ENCODE measurements at regions not wholly inside any gene's neighbourhood (a gene's known extent, or its start where the extent isn't known, plus 50 kb on each side); places are given as distances from the start of the nearest gene placed in this dataset.

- no peak for DNase-seq
- Mint-ChIP-seq H3K4me3 (ENCODE audit: unreplicated experiment) (no peak overlapping the region), H3K27me3 (ENCODE audit: unreplicated experiment) (peaks cover 2% of the 10 kb centered on the region), H3K27ac (ENCODE audit: unreplicated experiment) (no peak overlapping the region), H3K9me3 (ENCODE audit: unreplicated experiment) (no peaks in the 10 kb centered on the region), H3K4me1 (ENCODE audit: low read depth, unreplicated experiment) (no peaks in the 10 kb centered on the region), H3K36me3 (ENCODE audit: unreplicated experiment) (no peaks in the 10 kb centered on the region)
- TF ChIP-seq, protein P1, sequence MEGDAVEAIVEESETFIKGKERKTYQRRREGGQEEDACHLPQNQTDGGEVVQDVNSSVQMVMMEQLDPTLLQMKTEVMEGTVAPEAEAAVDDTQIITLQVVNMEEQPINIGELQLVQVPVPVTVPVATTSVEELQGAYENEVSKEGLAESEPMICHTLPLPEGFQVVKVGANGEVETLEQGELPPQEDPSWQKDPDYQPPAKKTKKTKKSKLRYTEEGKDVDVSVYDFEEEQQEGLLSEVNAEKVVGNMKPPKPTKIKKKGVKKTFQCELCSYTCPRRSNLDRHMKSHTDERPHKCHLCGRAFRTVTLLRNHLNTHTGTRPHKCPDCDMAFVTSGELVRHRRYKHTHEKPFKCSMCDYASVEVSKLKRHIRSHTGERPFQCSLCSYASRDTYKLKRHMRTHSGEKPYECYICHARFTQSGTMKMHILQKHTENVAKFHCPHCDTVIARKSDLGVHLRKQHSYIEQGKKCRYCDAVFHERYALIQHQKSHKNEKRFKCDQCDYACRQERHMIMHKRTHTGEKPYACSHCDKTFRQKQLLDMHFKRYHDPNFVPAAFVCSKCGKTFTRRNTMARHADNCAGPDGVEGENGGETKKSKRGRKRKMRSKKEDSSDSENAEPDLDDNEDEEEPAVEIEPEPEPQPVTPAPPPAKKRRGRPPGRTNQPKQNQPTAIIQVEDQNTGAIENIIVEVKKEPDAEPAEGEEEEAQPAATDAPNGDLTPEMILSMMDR (IDR thresholded peaks at IDR 0.05; ENCODE audit: partially characterized antibody, unreplicated experiment), result no peak
These were observed 413.3 kb downstream of the PRDM2 start for GRCh38 chr1:14113271-14113670.

GRCh38 chr1:14113841-14114567, 414.0 kb downstream of the PRDM2 start:
- Mint-ChIP-seq H3K4me1 (ENCODE audit: low read depth, unreplicated experiment) (no peaks in the 10 kb centered on the region), H3K4me3 (ENCODE audit: unreplicated experiment) (no peak overlapping the region), H3K9me3 (ENCODE audit: unreplicated experiment) (no peaks in the 10 kb centered on the region), H3K36me3 (ENCODE audit: unreplicated experiment) (no peaks in the 10 kb centered on the region), H3K27ac (ENCODE audit: unreplicated experiment) (no peak overlapping the region), H3K27me3 (ENCODE audit: unreplicated experiment) (peaks cover 2% of the 10 kb centered on the region)
- TF ChIP-seq, protein P1 (IDR thresholded peaks at IDR 0.05; ENCODE audit: partially characterized antibody, unreplicated experiment), result peak; percentile 42
- DNase-seq, result peak; percentile 69

- no peak overlapping the region for H3K27ac Mint-ChIP-seq (ENCODE audit: unreplicated experiment)
- DNase-seq, result no peak
- no peaks in the 10 kb centered on the region for H3K4me1 Mint-ChIP-seq (ENCODE audit: low read depth, unreplicated experiment)
- peaks cover 7% of the 10 kb centered on the region for H3K36me3 Mint-ChIP-seq (ENCODE audit: unreplicated experiment)
- peaks cover 2% of the 10 kb centered on the region for H3K27me3 Mint-ChIP-seq (ENCODE audit: unreplicated experiment)
- TF ChIP-seq, protein P1 (IDR thresholded peaks at IDR 0.05; ENCODE audit: partially characterized antibody, unreplicated experiment), result no peak
- H3K4me3 Mint-ChIP-seq (ENCODE audit: unreplicated experiment), result no peak overlapping the region
- no peaks in the 10 kb centered on the region for H3K9me3 Mint-ChIP-seq (ENCODE audit: unreplicated experiment)
These were observed 416.0 kb downstream of the PRDM2 start for GRCh38 chr1:14115976-14116375.

- TF ChIP-seq, protein P1 (IDR thresholded peaks at IDR 0.05; ENCODE audit: partially characterized antibody, unreplicated experiment), result no peak
- no peak for DNase-seq
- H3K36me3 Mint-ChIP-seq (ENCODE audit: unreplicated experiment), result peaks cover 7% of the 10 kb centered on the region
- H3K4me3 Mint-ChIP-seq (ENCODE audit: unreplicated experiment), result no peak overlapping the region
- no peaks in the 10 kb centered on the region for H3K4me1 Mint-ChIP-seq (ENCODE audit: low read depth, unreplicated experiment)
- H3K9me3 Mint-ChIP-seq (ENCODE audit: unreplicated experiment), result no peaks in the 10 kb centered on the region
- H3K27ac Mint-ChIP-seq (ENCODE audit: unreplicated experiment), result no peak overlapping the region
- no peaks in the 10 kb centered on the region for H3K27me3 Mint-ChIP-seq (ENCODE audit: unreplicated experiment)
These were observed 417.7 kb downstream of the PRDM2 start for GRCh38 chr1:14117700-14118099.

DNA sequence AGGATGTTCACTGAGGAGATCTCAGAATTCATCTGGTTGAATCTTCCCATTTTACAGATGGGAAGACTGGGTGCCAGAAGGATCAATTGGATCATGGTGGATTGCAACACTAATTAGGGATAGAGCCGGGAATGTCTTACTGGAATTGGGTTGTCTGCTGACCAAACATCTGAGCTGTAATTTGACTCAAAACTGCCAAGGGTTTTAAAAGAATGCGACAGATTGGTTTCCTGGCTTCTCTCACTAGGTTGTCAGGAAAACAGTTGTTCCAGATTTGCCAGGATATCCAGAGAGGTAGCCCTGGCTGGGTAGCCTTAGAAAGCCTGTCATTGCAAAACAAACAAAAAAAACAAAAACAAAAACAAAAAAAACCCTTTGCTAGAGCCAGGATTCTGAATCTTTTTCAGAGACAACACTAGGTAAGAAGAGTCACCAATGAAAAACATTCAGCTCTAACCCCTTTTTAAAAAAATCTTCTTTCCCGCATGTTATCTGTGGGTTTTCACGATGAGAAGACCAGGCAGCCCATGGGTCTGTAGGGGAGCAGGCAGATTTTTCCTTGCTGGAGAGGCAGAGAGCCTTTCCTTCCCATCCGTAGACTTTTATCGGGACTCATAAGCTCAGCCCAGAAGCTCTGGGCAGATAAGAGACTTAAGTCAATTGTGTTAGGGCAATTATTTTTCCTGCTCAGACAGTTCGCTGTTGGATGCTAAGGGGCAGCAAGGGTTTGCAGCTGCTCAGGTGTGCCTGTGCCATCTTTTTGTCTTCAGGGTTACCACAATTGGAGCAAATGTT, 418.9 kb downstream of the PRDM2 start:
- TF ChIP-seq, protein P1 (IDR thresholded peaks at IDR 0.05; ENCODE audit: partially characterized antibody, unreplicated experiment), result no peak
- Mint-ChIP-seq H3K27me3 (ENCODE audit: unreplicated experiment) (no peaks in the 10 kb centered on the region), H3K36me3 (ENCODE audit: unreplicated experiment) (peaks cover 7% of the 10 kb centered on the region), H3K4me3 (ENCODE audit: unreplicated experiment) (no peak overlapping the region), H3K27ac (ENCODE audit: unreplicated experiment) (no peak overlapping the region), H3K9me3 (ENCODE audit: unreplicated experiment) (no peaks in the 10 kb centered on the region), H3K4me1 (ENCODE audit: low read depth, unreplicated experiment) (no peaks in the 10 kb centered on the region)
- DNase-seq, result no peak

Data from glutamatergic neuron (in vitro differentiated cells).